ENCODE measurements at regions not wholly inside any gene's neighbourhood (a gene's known extent, or its start where the extent isn't known, plus 50 kb on each side); places are given as distances from the start of the nearest gene placed in this dataset.

- no peak for DNase-seq (ENCODE audit: low read depth)
- no peak overlapping the region for H3K4me3 ChIP-seq (ENCODE audit: low read length)
- no peak for TF ChIP-seq CTCF (conservative IDR thresholded peaks at IDR 0.05; ENCODE audit: low read length)
These were observed 159.5 kb downstream of the SQOR start for GRCh38 chr15:45794304-45794703.

- no peak for TF ChIP-seq CTCF (conservative IDR thresholded peaks at IDR 0.05; ENCODE audit: low read length)
- H3K4me3 ChIP-seq (ENCODE audit: low read length): no peak overlapping the region
- no peak for DNase-seq (ENCODE audit: low read depth)
These were observed 160.0 kb downstream of the SQOR start for GRCh38 chr15:45794712-45795439.

GRCh38 chr15:45795440-45796069, 160.7 kb downstream of the SQOR start:
- TF ChIP-seq CTCF (conservative IDR thresholded peaks at IDR 0.05; ENCODE audit: low read length): peak; percentile 61
- peak; percentile 41 for DNase-seq (ENCODE audit: low read depth)
- H3K4me3 ChIP-seq (ENCODE audit: low read length): no peak overlapping the region

- no peak overlapping the region for H3K4me3 ChIP-seq (ENCODE audit: low read length)
- DNase-seq (ENCODE audit: low read depth): no peak
- no peak for TF ChIP-seq CTCF (conservative IDR thresholded peaks at IDR 0.05; ENCODE audit: low read length)
These were observed 161.6 kb downstream of the SQOR start for GRCh38 chr15:45796433-45796832.

- no peak overlapping the region for H3K4me3 ChIP-seq (ENCODE audit: low read length)
- TF ChIP-seq CTCF (conservative IDR thresholded peaks at IDR 0.05; ENCODE audit: low read length): no peak
- DNase-seq (ENCODE audit: low read depth): no peak
These were observed 164.7 kb downstream of the SQOR start for GRCh38 chr15:45799508-45799907.

GRCh38 chr15:45801543-45801942, 166.7 kb downstream of the SQOR start:
- no peak overlapping the region for H3K4me3 ChIP-seq (ENCODE audit: low read length)
- TF ChIP-seq CTCF (conservative IDR thresholded peaks at IDR 0.05; ENCODE audit: low read length): no peak
- DNase-seq (ENCODE audit: low read depth): no peak

GRCh38 chr15:45802140-45802539, 167.3 kb downstream of the SQOR start:
- no peak for TF ChIP-seq CTCF (conservative IDR thresholded peaks at IDR 0.05; ENCODE audit: low read length)
- no peak for DNase-seq (ENCODE audit: low read depth)
- H3K4me3 ChIP-seq (ENCODE audit: low read length): no peak overlapping the region
